ENCODE measurements at regions not wholly inside any gene's neighbourhood (a gene's known extent, or its start where the extent isn't known, plus 50 kb on each side); places are given as distances from the start of the nearest gene placed in this dataset.

DNA sequence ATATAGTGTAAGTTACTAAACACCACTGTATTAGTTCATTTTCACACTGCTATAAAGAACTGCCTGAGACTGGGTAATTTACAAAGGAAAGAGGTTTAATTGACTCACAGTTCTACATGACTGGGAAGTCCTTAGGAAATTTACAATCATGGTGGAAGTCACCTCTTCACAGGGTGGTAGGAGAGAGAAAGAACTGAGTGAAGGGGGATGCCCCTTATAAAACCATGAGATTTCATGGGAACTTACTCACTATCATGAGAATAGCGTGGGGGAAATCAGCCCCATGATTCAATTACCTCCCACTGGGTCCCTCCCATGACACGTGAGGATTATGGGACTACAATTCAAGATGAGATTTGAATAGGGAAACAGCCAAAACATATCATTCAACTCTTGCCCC is 618.0 kb downstream of the NYAP2 start:
- no peaks in the 10 kb centered on the region for H3K4me1 ChIP-seq
- TF ChIP-seq CTCF (IDR thresholded peaks at IDR 0.05) (no peak), POLR2AphosphoS5 (IDR thresholded peaks at IDR 0.05) (no peak), EP300 (IDR thresholded peaks at IDR 0.05) (no peak), POLR2A (IDR thresholded peaks at IDR 0.05; ENCODE audit: low read depth) (no peak)
- WGBS = 98% methylated on average over 2 of the region's 2 CpGs

GRCh38 chr2:226017107-226017506 is 617.6 kb downstream of the NYAP2 start:
- no peaks in the 10 kb centered on the region for H3K36me3 ChIP-seq
- H3K27me3 ChIP-seq = no peaks in the 10 kb centered on the region
- H3K4me3 ChIP-seq = no peak overlapping the region
- intact Hi-C loops (cut with DNase I) = no loop called here
- no peak overlapping the region for H3K27ac ChIP-seq (replicated peaks in 1 of 4)
- H3K9me3 ChIP-seq = no peaks in the 10 kb centered on the region
- no peak for TF ChIP-seq EP300 (IDR thresholded peaks at IDR 0.05)
- TF ChIP-seq CTCF (IDR thresholded peaks at IDR 0.05) = no peak
- TF ChIP-seq POLR2A (IDR thresholded peaks at IDR 0.05; ENCODE audit: low read depth) = no peak
- no peak for TF ChIP-seq POLR2AphosphoS5 (IDR thresholded peaks at IDR 0.05)
- WGBS = 85% methylated on average over 2 of the region's 3 CpGs
- DNase-seq (ENCODE audit: extremely low spot score) = no peak
- no peaks in the 10 kb centered on the region for H3K4me1 ChIP-seq

More for the DNA sequence above, 618.0 kb downstream of the NYAP2 start:
- DNase-seq (ENCODE audit: extremely low spot score) = no peak
- Histone ChIP-seq H3K9me3 (no peaks in the 10 kb centered on the region), H3K4me3 (no peak overlapping the region), H3K27ac (replicated peaks in 1 of 4) (no peak overlapping the region), H3K27me3 (no peaks in the 10 kb centered on the region), H3K36me3 (no peaks in the 10 kb centered on the region)
- intact Hi-C loops (cut with DNase I) = no loop called here

GRCh38 chr2:226011716-226012450 is 612.4 kb downstream of the NYAP2 start:
- H3K9me3 ChIP-seq = no peaks in the 10 kb centered on the region
- no peaks in the 10 kb centered on the region for H3K4me1 ChIP-seq
- H3K4me3 ChIP-seq = no peak overlapping the region
- intact Hi-C loops (cut with DNase I) = no loop called here
- H3K27ac ChIP-seq (replicated peaks in 1 of 4) = no peak overlapping the region
- no peaks in the 10 kb centered on the region for H3K27me3 ChIP-seq
- H3K36me3 ChIP-seq = no peaks in the 10 kb centered on the region
- WGBS = 78% methylated on average over 10 of the region's 10 CpGs
- DNase-seq (ENCODE audit: extremely low spot score) = no peak
- TF ChIP-seq POLR2A (IDR thresholded peaks at IDR 0.05; ENCODE audit: low read depth) = no peak
- no peak for TF ChIP-seq CTCF (IDR thresholded peaks at IDR 0.05)
- TF ChIP-seq EP300 (IDR thresholded peaks at IDR 0.05) = no peak
- no peak for TF ChIP-seq POLR2AphosphoS5 (IDR thresholded peaks at IDR 0.05)

DNA sequence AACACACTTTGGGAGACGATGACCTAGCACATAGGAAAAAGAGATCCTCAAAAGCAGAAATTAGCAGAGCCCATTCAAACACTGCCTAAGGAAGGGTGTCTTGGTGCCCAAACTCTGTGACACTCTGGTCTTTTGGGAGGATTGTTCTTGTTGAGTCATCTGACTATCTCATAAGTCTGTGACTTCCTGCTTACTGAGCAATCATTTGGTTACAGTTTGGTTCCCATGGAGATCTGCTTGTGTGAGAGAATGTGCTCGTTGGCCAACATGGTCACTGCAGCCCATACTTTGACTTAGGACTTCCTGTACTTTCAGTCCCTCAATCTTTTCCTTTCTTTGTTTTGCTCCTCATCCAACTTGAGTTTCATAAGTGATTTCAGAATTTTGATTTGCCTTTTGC is 602.9 kb downstream of the NYAP2 start:
- H3K27me3 ChIP-seq = no peaks in the 10 kb centered on the region
- H3K36me3 ChIP-seq = no peaks in the 10 kb centered on the region
- peaks cover 0 to 13% (median 5%) of the 10 kb centered on the region in 4 donors for H3K4me1 ChIP-seq
- WGBS = 51% methylated on average over 2 of the region's 2 CpGs
- H3K27ac ChIP-seq (replicated peaks in 1 of 4) = peak overlapping the region in 2 of 4 donors; percentile 11 to 46
- no peak overlapping the region for H3K4me3 ChIP-seq
- H3K9me3 ChIP-seq = no peaks in the 10 kb centered on the region
- intact Hi-C loops (cut with DNase I) = no loop called here
- no peak for DNase-seq (ENCODE audit: extremely low spot score)
- TF ChIP-seq POLR2A (IDR thresholded peaks at IDR 0.05; ENCODE audit: low read depth) (no peak), EP300 (IDR thresholded peaks at IDR 0.05) (no peak), CTCF (IDR thresholded peaks at IDR 0.05) (no peak), POLR2AphosphoS5 (IDR thresholded peaks at IDR 0.05) (no peak)

DNA sequence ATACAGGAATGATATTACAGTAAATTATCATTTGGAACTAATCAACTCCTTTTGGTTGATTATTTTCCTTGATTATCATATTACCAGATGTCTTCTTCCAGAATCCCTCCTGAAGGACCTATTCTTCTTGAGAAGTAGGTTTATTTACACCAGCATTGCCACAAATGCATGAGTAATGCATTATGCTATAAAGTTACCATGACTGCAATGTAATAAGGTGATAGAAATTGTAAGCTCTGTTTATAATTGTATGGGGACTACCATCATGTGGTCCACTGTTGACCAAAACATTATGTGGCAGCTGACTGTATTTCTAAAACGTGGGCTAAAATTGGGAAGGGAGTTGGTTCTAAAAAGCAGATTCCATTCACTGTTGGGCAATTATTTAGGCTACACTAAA is 602.2 kb downstream of the NYAP2 start:
- intact Hi-C loops (cut with DNase I) = no loop called here
- Histone ChIP-seq H3K27ac (replicated peaks in 1 of 4) (peak overlapping the region in 1 of 4 donors; percentile 3), H3K9me3 (no peaks in the 10 kb centered on the region), H3K4me1 (peaks cover 0 to 13% (median 5%) of the 10 kb centered on the region in 4 donors), H3K36me3 (no peaks in the 10 kb centered on the region), H3K27me3 (no peaks in the 10 kb centered on the region), H3K4me3 (no peak overlapping the region)
- no peak for DNase-seq (ENCODE audit: extremely low spot score)
- TF ChIP-seq EP300 (IDR thresholded peaks at IDR 0.05) (no peak), CTCF (IDR thresholded peaks at IDR 0.05) (no peak), POLR2A (IDR thresholded peaks at IDR 0.05; ENCODE audit: low read depth) (no peak), POLR2AphosphoS5 (IDR thresholded peaks at IDR 0.05) (no peak)
- 65% methylated on average over 1 of the region's 1 CpG for WGBS

Measured in esophagus muscularis mucosa (tissue), 4 donors.